Prostate gland (tissue), 2 donors: ENCODE measurements at regions not wholly inside any gene's neighbourhood (a gene's known extent, or its start where the extent isn't known, plus 50 kb on each side); places are given as distances from the start of the nearest gene placed in this dataset.

Experiments used
- CTCF ChIP-seq, 4 experiments: fragments of 200-600 bp in 2 of 4; fragments of 450-650 bp in 2 of 4; sonication (generic) in 2 of 4; IDR thresholded peaks; 1 replicate in 3 of 4; 2 replicates in 1 of 4; pipeline ENCODE4 v1.5.1; 2016 to 2019; ENCODE audit warnings: antibody characterized with exemption in 4 of 4, mild to moderate bottlenecking in 2 of 4, moderate library complexity in 2 of 4
- POLR2A ChIP-seq: fragments of 450-650 bp; IDR thresholded peaks from one replicate; pipeline ENCODE4 v1.6.1; 2016; ENCODE audit warnings: antibody characterized with exemption, mild to moderate bottlenecking
- POLR2AphosphoS5 ChIP-seq: sonication (generic); formaldehyde crosslinking; IDR thresholded peaks from one replicate; pipeline ENCODE4 v1.6.1; 2017; ENCODE audit warnings: antibody characterized with exemption

GRCh38 chrX:73390628-73391567, 56.0 kb upstream of the CDX4 start:
- TF ChIP-seq CTCF (IDR thresholded peaks at IDR 0.05), result no peak
- TF ChIP-seq POLR2A, result no peak
- no peak for TF ChIP-seq POLR2AphosphoS5
